GM12878 (cell line): ENCODE measurements at regions not wholly inside any gene's neighbourhood (a gene's known extent, or its start where the extent isn't known, plus 50 kb on each side); places are given as distances from the start of the nearest gene placed in this dataset.

Experiments
- ATAC-seq: fragments of 200-7000 bp; cut with Tn5 transposase; 3 replicates; pipeline ENCODE4 v1.9.1; 2020; ENCODE audit warnings: mild to moderate bottlenecking, moderate library complexity
- BruUV-seq: library from RNA; stranded (reverse); fragments of 400-500 nt; replicated peaks from 2 replicates; lab custom pipeline; 2021; lab: Mats Ljungman, UMichigan
- CTCF ChIA-PET: fragments of 300-600 bp; sonication (Branson Sonifier 250); formaldehyde crosslinking; extraction: SDS; loops from one replicate; lab custom pipeline; 2021; ENCODE audit warnings: inconsistent platforms; lab: Yijun Ruan, JAX
- POLR2A ChIA-PET: fragments of 350-600 bp; formaldehyde crosslinking; extraction: SDS; loops from one replicate; lab custom pipeline; 2021; ENCODE audit warnings: inconsistent platforms; lab: Charles Lee
- RAD21 ChIA-PET: fragments of 300-600 bp; sonication (Branson Sonifier 250); formaldehyde crosslinking; loops from one replicate; lab custom pipeline; 2023; ENCODE audit warnings: antibody characterized with exemption; ENCODE audit not compliant: unreplicated experiment; lab: Charles Lee
- SMC1A ChIA-PET: fragments of 300-600 bp; sonication (Branson Sonifier 250); formaldehyde crosslinking; loops from one replicate; lab custom pipeline; 2023; ENCODE audit not compliant: unreplicated experiment, uncharacterized antibody; lab: Charles Lee
- DNase-seq: peaks from one replicate; pipeline ENCODE4 v3.0.0-alpha.2; 2011; ENCODE audit warnings: low read depth, low spot score
- FAIRE-seq: peaks from 3 replicates; lab custom pipeline; 2011; peaks lifted over from hg19 to GRCh38; lab: Jason Lieb, UNC
- H2AFZ ChIP-seq: 2 replicates; pipeline ENCODE4 v1.6.0; 2011; ENCODE audit warnings: low read depth, low read length, control low read depth; ENCODE audit not compliant: control insufficient read depth
- H3K27ac ChIP-seq: 2 replicates; pipeline ENCODE4 v1.5.1; 2011; ENCODE audit warnings: control low read depth; ENCODE audit not compliant: control insufficient read depth, insufficient read depth
- H3K27me3 ChIP-seq, 2 experiments: replicated peaks in 1 of 2; 2 replicates each; pipeline versions ENCODE4 v1.6.0 to v1.6.1; 2011; ENCODE audit warnings: low read length in 1 of 2; ENCODE audit not compliant: control insufficient read depth in 2 of 2, insufficient read depth in 2 of 2
- H3K36me3 ChIP-seq, 2 experiments: 2 replicates each; pipeline ENCODE4 v1.5.1; 2011; ENCODE audit warnings: low read length in 1 of 2; ENCODE audit not compliant: control insufficient read depth in 2 of 2, insufficient read depth in 2 of 2
- H3K4me1 ChIP-seq: 2 replicates; pipeline ENCODE4 v1.6.1; 2011; ENCODE audit warnings: mild to moderate bottlenecking, low read length, moderate library complexity, mixed read lengths; ENCODE audit not compliant: control insufficient read depth, insufficient read depth
- H3K4me2 ChIP-seq: 2 replicates; pipeline ENCODE4 v1.6.0; 2011; ENCODE audit warnings: control low read depth; ENCODE audit not compliant: control insufficient read depth, insufficient read depth
- H3K4me3 ChIP-seq: fragments of 200-600 bp; sonication (generic); 2 replicates; pipeline ENCODE4 v1.5.1; 2016
- H3K79me2 ChIP-seq: 2 replicates; pipeline ENCODE4 v1.6.0; 2011; ENCODE audit warnings: low read length; ENCODE audit not compliant: control insufficient read depth, insufficient read depth
- H3K9ac ChIP-seq: 2 replicates; pipeline ENCODE4 v1.8.0; 2011; ENCODE audit warnings: low read length, control low read depth, mixed read lengths; ENCODE audit not compliant: control insufficient read depth, insufficient read depth
- H3K9me3 ChIP-seq: replicated peaks from 3 replicates; pipeline ENCODE4 v1.5.1; 2011; ENCODE audit warnings: mild to moderate bottlenecking, low read length; ENCODE audit not compliant: control insufficient read depth, insufficient read depth
- H4K20me1 ChIP-seq: 2 replicates; pipeline ENCODE4 v1.6.0; 2011; ENCODE audit not compliant: control insufficient read depth, insufficient read depth
- CBX3 ChIP-seq: fragments of 200-600 bp; sonication (generic); IDR thresholded peaks from 2 replicates; pipeline ENCODE4 v1.6.1; 2016; ENCODE audit warnings: low read depth, borderline replicate concordance
- CBX5 ChIP-seq: sonication (generic); IDR thresholded peaks from 2 replicates; pipeline ENCODE4 v1.6.1; 2016; ENCODE audit warnings: low read depth, moderate library complexity, mild to moderate bottlenecking, inconsistent platforms
- CHD4 ChIP-seq: fragments of 200-600 bp; sonication (generic); IDR thresholded peaks from 2 replicates; pipeline ENCODE4 v1.6.1; 2016; ENCODE audit warnings: mild to moderate bottlenecking
- EP300 ChIP-seq, 2 experiments: fragments of 150-350 bp in 1 of 2; IDR thresholded peaks; 2 replicates each; pipeline ENCODE4 v1.6.1; 2011 to 2012; ENCODE audit warnings: low read depth in 2 of 2, low read length in 2 of 2, borderline replicate concordance in 1 of 2, improper control_type of control experiment in 1 of 2, inconsistent platforms in 1 of 2; ENCODE audit not compliant: control insufficient read depth in 1 of 2
- ESRRA ChIP-seq: IDR thresholded peaks from 2 replicates; pipeline ENCODE4 v1.6.1; 2012; ENCODE audit warnings: mild to moderate bottlenecking, low read length, improper control_type of control experiment
- IRF3 ChIP-seq: fragments of 450-650 bp; IDR thresholded peaks from 2 replicates; pipeline ENCODE4 v1.6.1; 2014; ENCODE audit warnings: mild to moderate bottlenecking
- PAX5 ChIP-seq: IDR thresholded peaks from 2 replicates; pipeline ENCODE4 v1.6.1; 2011; ENCODE audit warnings: low read depth, low read length, borderline replicate concordance
- SPI1 ChIP-seq: IDR thresholded peaks from 2 replicates; pipeline ENCODE4 v1.6.1; 2011; ENCODE audit warnings: low read depth, mild to moderate bottlenecking, low read length, moderate library complexity, borderline replicate concordance; ENCODE audit not compliant: insufficient read depth
- TARDBP ChIP-seq: IDR thresholded peaks from 2 replicates; pipeline ENCODE4 v1.6.1; 2016; ENCODE audit warnings: borderline replicate concordance
- WRNIP1 ChIP-seq: IDR thresholded peaks from 2 replicates; pipeline ENCODE4 v1.6.1; 2011; ENCODE audit warnings: low read depth, low read length, improper control_type of control experiment, borderline replicate concordance
- ZBED1 ChIP-seq: IDR thresholded peaks from 2 replicates; pipeline ENCODE4 v1.6.1; 2016; ENCODE audit warnings: borderline replicate concordance
- ZNF207 ChIP-seq: fragments of 450-650 bp; IDR thresholded peaks from 2 replicates; pipeline ENCODE4 v1.6.1; 2014; ENCODE audit warnings: antibody characterized with exemption, mild to moderate bottlenecking, borderline replicate concordance
- ZNF592 ChIP-seq: fragments of 450-650 bp; IDR thresholded peaks from 2 replicates; pipeline ENCODE4 v1.6.1; 2017; ENCODE audit warnings: mild to moderate bottlenecking, moderate library complexity
- WGBS: methylation state at CpG from one replicate; pipeline ENCODE4 v1.1.6; 2016; ENCODE audit warnings: low lambda C conversion rate; ENCODE audit not compliant: insufficient replicate concordance, insufficient coverage; ENCODE audit errors: missing lambda C conversion rate; 5-methylcytosine and 5-hydroxymethylcytosine counted together
- in situ Hi-C: fragments of 300-500 bp; cut with MboI; formaldehyde crosslinking; loops from 9 replicates; pipeline ENCODE4 v1.14.3; 2018; ENCODE audit warnings: mixed read lengths
- intact Hi-C: fragments of 100-400 bp; cut with micrococcal nuclease; formaldehyde crosslinking; loops from one replicate; pipeline ENCODE4 v1.14.2; 2022; ENCODE audit not compliant: unreplicated experiment
- TF ChIP-seq, protein P1 (sequence below): IDR thresholded peaks from 2 replicates; pipeline ENCODE4 v1.6.1; 2011; ENCODE audit warnings: low read depth, low read length, improper control_type of control experiment, borderline replicate concordance
- TF ChIP-seq, protein P2 (sequence below): IDR thresholded peaks from 2 replicates; pipeline ENCODE4 v1.6.1; 2011; ENCODE audit warnings: mild to moderate bottlenecking, low read depth, low read length, moderate library complexity; ENCODE audit not compliant: insufficient replicate concordance

- intact Hi-C loops (no loop called here), in situ Hi-C loops (no loop called here)
- H3K27ac ChIP-seq, result no peak overlapping the region
- FAIRE-seq (no peak), ATAC-seq (no peak), DNase-seq (no peak)
- H2AFZ ChIP-seq, result no peak overlapping the region
- H3K4me1 ChIP-seq, result no peaks in the 10 kb centered on the region
- H3K27me3 ChIP-seq, result no peaks in the 10 kb centered on the region
- RAD21 ChIA-PET, result no interaction called here
- POLR2A ChIA-PET, result no interaction called here
- CTCF ChIA-PET, result interaction anchor here (1.1 kb wide), 1 partner anchor 25 kb away, joined by 3 read pairs; no protein-coding TSS in a partner anchor
- no TSS peak for BruUV-seq
- no peaks in the 10 kb centered on the region; the same call in 2 of the 3 replicates for H3K9me3 ChIP-seq
- no peaks in the 10 kb centered on the region for H4K20me1 ChIP-seq
- H3K36me3 ChIP-seq, result no peaks in the 10 kb centered on the region
- no peak overlapping the region for H3K4me3 ChIP-seq
- 36% methylated on average over 1 of the region's 1 CpG for WGBS
- no peak overlapping the region for H3K9ac ChIP-seq
- H3K79me2 ChIP-seq, result no peaks in the 10 kb centered on the region
- no peak overlapping the region for H3K4me2 ChIP-seq
- SMC1A ChIA-PET, result interaction anchor here (1.2 to 1.4 kb wide), 2 partner anchors 33 to 70 kb away, joined by 3 read pairs; no protein-coding TSS in a partner anchor
- TF ChIP-seq, protein P1, sequence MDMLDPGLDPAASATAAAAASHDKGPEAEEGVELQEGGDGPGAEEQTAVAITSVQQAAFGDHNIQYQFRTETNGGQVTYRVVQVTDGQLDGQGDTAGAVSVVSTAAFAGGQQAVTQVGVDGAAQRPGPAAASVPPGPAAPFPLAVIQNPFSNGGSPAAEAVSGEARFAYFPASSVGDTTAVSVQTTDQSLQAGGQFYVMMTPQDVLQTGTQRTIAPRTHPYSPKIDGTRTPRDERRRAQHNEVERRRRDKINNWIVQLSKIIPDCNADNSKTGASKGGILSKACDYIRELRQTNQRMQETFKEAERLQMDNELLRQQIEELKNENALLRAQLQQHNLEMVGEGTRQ, result no peak
- TF ChIP-seq WRNIP1 (no peak), EP300 (IDR thresholded peaks at IDR 0.05; ENCODE audit: borderline replicate concordance in 1 of 2, control insufficient read depth in 1 of 2, low read depth in 2 of 2, low read length in 2 of 2) (no peak), CBX5 (no peak), TARDBP (no peak), SPI1 (no peak), ZNF592 (no peak), ZBED1 (no peak), CBX3 (no peak), CHD4 (no peak), IRF3 (no peak), ZNF207 (no peak), PAX5 (no peak), ESRRA (no peak)
- TF ChIP-seq, protein P2, sequence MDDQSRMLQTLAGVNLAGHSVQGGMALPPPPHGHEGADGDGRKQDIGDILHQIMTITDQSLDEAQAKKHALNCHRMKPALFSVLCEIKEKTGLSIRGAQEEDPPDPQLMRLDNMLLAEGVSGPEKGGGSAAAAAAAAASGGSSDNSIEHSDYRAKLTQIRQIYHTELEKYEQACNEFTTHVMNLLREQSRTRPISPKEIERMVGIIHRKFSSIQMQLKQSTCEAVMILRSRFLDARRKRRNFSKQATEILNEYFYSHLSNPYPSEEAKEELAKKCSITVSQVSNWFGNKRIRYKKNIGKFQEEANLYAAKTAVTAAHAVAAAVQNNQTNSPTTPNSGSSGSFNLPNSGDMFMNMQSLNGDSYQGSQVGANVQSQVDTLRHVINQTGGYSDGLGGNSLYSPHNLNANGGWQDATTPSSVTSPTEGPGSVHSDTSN, result no peak
Measured at GRCh38 chr10:33950206-33950605, 615.7 kb upstream of the NRP1 start.
